ENCODE measurements at regions not wholly inside any gene's neighbourhood (a gene's known extent, or its start where the extent isn't known, plus 50 kb on each side); places are given as distances from the start of the nearest gene placed in this dataset.

GRCh38 chr10:59088912-59089573, 87.4 kb upstream of the PHYHIPL start:
- TF ChIP-seq CTCF (conservative IDR thresholded peaks at IDR 0.05; ENCODE audit: low read depth, low read length) = no peak
- DNase-seq (ENCODE audit: low read depth) = no peak

GRCh38 chr10:59090817-59091622, 85.4 kb upstream of the PHYHIPL start:
- DNase-seq (ENCODE audit: low read depth) = no peak
- no peak overlapping the region for H3K4me3 ChIP-seq (ENCODE audit: low read depth, low read length)
- TF ChIP-seq CTCF (conservative IDR thresholded peaks at IDR 0.05; ENCODE audit: low read depth, low read length) = no peak

More at GRCh38 chr10:59088912-59089573, 87.4 kb upstream of the PHYHIPL start:
- H3K4me3 ChIP-seq (ENCODE audit: low read depth, low read length) = no peak overlapping the region

GRCh38 chr10:59093461-59093860, 83.0 kb upstream of the PHYHIPL start:
- H3K4me3 ChIP-seq (ENCODE audit: low read depth, low read length) = no peak overlapping the region
- DNase-seq (ENCODE audit: low read depth) = no peak
- no peak for TF ChIP-seq CTCF (conservative IDR thresholded peaks at IDR 0.05; ENCODE audit: low read depth, low read length)

- no peak for TF ChIP-seq CTCF (conservative IDR thresholded peaks at IDR 0.05; ENCODE audit: low read depth, low read length)
- no peak for DNase-seq (ENCODE audit: low read depth)
- H3K4me3 ChIP-seq (ENCODE audit: low read depth, low read length) = no peak overlapping the region
Measured at GRCh38 chr10:59096631-59097030, 79.8 kb upstream of the PHYHIPL start.

- no peak for TF ChIP-seq CTCF (conservative IDR thresholded peaks at IDR 0.05; ENCODE audit: low read depth, low read length)
- no peak overlapping the region for H3K4me3 ChIP-seq (ENCODE audit: low read depth, low read length)
- no peak for DNase-seq (ENCODE audit: low read depth)
Measured at GRCh38 chr10:59098387-59098786, 78.1 kb upstream of the PHYHIPL start.

GRCh38 chr10:59098831-59099452, 77.5 kb upstream of the PHYHIPL start:
- TF ChIP-seq CTCF (conservative IDR thresholded peaks at IDR 0.05; ENCODE audit: low read depth, low read length) = no peak
- no peak overlapping the region for H3K4me3 ChIP-seq (ENCODE audit: low read depth, low read length)
- no peak for DNase-seq (ENCODE audit: low read depth)
